GM19468 (cell line): ENCODE measurements at regions not wholly inside any gene's neighbourhood (a gene's known extent, or its start where the extent isn't known, plus 50 kb on each side); places are given as distances from the start of the nearest gene placed in this dataset.

Source experiments
- ATAC-seq: cut with Tn5 transposase; IDR thresholded peaks from one replicate; pipeline ENCODE4 v1.9.1; 2021; ENCODE audit warnings: mild to moderate bottlenecking, moderate library complexity, moderate number of reproducible peaks; ENCODE audit not compliant: unreplicated experiment; ENCODE audit errors: extremely low read depth

DNA sequence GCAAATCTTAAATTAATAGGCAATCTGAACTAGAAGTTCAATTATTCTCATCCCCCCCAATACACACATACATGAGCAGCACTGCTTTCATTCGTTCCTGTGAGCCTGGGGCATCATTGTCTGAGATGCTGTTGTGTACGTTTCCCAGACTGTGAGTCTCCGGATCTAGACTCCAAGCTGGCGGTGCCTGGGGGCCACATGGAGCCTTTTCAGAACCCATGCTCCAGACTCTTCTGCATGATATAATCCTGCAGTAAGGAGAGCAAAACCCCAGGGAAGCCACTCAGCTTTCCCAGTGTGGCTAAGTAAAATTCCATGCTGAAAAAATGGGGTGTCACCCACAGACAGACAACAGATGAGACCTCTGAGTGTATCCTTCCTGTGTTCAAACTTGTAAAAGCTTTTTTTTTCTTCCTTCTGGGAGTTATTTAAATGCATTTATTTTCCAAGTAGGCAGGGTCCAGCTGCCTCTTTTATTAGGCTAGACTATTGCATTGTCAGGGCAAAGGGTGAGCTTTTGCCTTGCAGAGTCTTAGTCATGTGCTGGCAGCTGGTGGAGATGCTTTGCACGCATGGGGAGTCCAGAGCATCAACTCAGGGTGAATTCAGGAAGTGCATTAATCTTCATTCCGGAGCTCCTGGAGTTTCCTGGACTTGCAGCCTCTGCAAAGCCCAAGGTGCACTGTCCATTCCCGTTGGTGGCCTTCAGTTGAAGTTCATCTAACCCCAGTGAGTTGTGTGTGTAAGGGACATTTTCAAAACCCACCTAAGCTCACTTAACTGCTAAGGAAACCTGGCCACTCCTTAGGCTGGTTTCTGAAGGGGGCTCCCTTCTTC, 185.7 kb upstream of the ADO start:
- ATAC-seq, result no peak

DNA sequence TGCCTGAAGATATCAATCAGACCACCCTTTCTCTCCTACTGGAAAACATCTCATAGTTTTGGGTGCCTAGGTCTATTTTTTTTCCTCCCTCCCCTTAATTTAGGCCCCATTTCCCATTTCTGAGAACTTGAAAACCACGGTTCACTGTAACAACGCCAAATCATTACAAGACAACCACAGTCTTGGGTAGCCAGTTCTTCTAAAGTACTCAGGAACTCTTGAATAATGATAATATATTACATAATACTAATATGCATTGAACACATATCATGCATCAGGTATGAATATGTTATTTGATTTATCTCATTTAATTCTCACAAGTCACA, 185.1 kb upstream of the ADO start:
- no peak for ATAC-seq

DNA sequence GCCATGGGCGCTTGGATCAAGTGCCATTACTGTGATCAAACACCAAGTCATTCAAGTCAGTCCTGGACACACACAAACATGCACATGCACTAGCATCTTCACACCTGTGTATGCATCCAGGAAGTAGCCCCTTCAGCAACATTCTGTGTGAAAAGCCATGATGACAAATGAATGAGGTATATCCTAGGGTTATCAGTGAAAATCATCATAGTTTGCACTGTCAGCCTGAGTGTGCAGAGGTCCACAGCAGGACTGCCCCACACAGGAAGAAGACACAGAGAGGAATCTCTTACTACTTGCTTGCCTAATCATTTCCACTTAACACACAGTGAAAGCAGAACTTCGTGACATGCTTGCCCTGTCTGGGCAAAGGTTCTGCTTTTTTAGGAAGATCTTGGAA, 184.0 kb upstream of the ADO start:
- no peak for ATAC-seq

DNA sequence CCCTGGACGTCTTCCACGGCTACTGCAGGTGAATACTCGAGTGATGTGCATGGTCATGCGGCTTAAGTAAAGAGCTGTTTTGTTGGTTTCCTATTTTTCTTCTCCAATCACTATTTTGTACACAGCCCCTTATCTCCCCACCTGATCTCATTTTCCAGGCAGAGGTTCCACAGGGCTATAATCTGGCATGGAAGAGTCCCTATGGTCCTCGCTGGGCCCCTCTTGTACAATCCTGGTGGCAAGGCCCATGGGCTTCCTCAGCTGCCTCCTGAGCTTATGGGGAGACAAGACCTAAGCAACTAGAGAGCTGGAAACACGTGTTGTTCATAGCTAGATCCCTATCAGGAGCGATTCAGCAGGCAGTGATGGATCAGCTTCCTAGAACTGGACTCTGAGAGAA, 181.3 kb upstream of the ADO start:
- no peak for ATAC-seq

DNA sequence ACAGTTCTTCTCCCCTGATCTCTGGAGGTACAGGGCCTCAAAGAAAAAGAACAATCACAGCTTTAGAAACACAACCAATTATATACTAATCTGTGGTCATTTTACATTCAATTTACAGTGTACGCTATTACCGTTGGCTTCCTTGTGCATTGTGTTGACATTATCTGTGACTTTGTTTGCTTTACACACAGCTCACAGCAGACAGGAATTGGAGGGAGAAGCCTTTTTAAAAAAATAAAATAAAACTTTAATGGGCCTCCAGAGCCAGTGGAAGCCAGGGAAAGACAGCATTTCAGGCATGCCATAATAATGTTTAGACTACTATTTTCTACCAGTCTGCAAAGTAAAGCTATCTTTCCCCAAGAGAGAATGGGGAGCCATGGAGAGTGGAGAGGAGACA, 179.0 kb upstream of the ADO start:
- no peak for ATAC-seq

DNA sequence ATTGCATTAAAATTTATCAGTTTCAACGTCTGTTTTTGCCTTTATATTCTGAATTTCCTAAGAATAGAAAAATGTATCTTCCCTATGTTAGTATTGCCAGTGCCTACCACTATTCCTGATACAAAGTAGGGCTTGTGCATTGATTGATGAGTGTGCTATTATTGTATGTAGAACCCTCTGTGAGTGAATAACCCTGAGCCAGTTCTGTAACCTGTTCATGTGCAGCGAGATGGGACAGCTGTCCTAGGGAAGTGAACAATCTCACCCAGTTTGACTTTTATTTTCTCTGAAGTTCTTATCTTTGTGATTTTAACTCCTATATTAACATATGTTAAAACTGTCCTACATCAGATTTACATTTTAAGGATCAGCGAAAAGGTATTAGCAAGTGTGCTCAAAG, 178.4 kb upstream of the ADO start:
- no peak for ATAC-seq

DNA sequence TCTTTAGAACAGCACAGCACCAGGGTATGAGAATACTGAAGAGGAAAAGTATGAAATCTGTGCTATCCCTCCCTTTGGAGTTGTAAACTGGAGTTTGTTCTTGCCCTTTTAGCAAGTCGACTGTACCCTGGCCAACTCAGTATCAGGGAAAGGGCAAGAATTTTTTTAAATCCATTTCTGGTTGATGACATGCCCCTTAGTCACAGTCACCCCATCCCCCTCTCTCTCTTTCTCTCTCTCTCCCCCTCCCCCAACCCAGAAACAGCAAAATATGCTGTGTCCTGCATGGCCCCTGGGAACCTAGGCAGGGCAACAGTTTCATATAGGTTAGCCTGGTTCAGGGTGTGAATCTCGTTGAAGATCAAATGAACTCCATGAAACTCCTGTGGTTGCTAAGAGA, 177.7 kb upstream of the ADO start:
- ATAC-seq, result no peak

DNA sequence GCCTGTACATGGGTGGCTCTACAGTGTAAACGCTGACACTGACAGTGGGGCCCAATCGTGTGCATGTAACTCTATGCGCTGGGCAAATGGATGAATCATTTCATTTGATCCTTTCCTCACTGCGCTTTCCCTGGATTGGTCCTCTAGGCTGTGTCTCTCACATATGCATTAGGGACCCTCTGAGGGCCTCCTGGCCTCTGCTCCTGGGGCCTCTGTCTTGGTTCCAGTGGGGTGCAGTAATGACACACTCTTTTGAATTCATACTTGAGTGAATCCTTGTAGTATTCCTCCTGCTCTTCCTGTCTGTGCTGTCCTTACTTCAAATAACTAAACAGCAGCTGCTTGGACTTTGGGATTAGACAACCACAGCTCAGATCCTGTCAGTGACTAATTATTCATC, 176.5 kb upstream of the ADO start:
- no peak for ATAC-seq

DNA sequence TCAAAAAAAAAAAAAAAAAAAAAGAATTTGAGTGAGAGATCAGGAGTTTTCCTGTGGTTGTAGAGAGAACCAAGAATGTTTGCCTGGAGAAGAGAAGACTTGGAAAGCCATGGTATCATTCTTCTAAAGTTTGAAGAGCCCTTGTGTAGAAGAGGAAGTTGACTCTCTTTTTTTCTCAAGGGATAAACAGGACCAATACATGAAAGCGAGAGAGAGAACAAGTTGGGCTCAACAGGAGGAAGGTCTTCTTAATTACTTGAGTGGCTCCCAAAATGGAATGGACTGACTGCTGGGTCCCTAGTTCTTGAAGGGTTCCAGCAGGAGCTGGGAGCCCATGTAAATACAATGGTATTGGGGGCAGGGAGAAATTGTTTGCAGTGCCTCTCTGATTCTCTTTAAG, 173.3 kb upstream of the ADO start:
- ATAC-seq, result no peak

DNA sequence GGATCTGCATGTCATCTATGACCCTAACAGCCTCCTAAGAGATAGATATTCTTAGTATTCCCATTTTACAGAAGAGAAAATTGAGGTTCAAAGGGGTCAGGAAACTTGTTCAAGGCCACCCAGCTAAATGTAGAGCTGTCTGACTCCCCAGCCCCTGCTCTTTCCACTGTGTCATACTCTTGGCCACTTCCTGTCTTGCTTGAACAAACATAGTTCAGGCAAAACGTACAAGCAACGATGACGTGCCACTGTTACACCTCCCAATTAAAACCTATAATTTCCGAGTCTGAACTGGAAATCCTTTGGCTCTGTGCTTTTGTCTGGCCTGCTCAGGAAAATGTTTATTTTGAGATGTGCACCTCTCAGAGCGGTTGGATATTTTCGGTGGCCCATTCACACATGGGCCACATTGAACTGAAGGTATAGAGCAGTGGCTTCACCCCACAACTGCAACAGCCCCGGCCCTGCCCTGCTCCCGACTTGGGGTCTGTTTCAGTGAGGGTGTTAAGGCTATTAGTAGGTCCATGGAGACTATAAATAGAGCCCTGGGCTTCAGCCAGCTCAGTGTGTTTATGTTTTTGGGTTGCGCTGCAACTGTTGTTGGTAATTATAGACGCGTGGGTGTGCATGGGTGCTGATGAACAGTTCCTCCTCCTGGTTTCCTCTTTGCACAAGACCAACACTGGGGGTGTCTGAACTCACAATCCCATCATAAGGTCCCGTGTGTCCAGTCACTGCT, 172.3 kb upstream of the ADO start:
- ATAC-seq, result peak; percentile 56

DNA sequence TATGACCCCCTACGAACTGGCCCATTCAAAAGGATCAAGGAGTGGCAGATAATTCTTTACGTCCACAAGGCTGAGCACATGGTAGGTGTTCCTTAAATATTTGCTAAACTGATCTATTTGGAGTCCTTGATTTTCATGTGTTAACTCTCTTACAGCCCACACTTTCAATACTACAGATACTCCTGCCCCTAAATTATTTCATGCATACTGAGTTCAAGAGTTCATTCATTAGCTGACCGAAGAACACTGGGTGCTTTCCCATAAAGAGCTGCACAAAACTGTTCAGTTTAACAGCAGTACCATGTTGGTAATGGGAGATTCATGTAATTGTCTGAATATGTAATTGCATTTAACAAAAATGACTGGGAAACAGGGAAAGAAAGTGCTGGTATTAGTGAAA, 170.5 kb upstream of the ADO start:
- no peak for ATAC-seq

DNA sequence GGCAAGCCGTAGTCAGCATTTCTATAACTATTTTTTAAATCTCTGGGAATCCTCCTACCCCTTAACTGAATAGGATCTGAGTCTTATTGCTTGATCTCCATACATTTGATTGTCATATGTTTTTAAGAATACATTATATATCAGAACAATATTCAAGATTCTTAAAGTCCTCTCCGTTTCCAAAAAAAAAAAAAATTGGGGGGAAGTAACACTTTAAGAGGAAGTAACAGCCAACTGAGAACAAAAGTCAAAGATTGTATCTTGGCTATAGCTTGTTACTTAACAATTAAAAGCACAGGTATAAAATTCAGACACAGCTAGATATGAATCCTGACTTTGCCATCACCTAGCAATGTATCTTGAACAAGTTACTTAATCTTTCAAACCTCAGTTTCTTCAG, 169.9 kb upstream of the ADO start:
- ATAC-seq, result no peak

DNA sequence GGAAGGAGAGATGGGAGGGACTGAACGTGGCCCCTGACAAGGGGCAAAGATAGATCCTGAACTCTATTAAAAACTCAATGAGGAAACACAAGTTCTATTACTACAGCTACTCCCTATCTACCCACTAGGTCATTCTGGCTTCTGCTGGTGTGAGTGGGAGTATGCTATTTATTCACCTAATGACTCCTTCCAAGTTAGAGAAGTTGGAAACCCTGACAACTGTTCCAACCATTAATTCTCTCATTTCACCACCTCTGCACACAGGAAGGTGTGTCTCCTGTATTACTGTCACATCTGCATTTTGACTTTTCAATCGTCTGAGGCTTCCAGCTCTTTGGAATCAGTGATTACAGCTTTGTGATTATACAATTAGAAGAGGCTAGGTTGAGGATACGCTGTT, 169.4 kb upstream of the ADO start:
- ATAC-seq, result no peak

DNA sequence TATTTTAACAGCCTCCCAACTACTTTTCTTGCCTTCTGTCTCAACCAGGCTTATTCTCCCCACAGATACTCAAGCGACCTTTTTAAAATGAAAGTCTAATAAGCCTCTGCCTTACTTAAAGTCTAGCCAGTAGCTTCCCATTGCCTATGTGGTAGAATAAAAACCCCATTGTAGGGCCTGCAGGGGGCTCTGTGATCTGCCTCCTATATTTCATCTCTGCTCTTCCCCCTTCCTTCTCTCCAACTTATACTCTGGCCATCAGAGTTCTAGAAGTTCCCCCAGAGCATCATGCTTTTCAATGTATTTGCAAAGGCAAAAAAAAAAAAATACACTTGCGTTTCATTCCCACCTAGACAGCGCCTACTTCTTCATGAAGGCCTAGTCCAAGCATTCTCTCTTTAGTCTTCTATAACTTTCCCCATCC, 167.7 kb upstream of the ADO start:
- ATAC-seq, result no peak

DNA sequence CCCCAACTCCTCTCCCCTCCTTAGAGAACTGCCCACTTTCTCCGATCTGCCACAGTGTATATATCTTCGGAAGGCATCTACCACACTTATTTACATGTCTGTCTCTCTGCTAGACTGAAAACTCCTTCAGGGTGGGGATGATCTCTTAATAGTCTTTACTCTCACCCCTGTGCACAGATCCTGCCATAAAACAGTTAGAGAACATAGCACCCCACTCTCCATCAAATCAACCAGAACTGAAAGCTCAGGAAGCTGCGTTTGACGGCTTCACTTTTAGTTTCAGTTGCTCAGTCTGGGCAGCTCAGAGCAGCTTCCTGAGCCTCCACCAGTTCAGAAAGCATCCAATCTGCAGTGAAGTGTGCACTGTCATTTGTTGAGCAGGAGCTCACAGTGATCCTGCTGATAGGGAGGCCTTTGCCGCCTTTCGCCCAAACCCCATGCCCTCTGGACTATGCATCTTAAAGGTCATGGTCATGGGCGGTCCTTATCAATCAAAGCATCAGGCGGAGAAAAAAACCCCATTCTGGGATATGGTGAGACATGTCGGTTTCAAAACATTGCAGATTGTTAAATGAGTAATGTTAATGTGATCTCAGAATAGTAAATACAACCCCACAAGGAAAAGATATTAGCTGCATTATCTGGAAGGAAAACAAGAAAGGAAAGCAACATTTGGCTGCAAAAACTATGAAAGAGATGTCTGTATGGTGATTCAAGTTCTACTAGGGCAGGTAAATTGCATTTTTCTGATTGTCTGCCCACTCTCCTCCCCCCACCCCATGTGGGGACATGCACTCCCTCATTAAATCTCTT, 167.1 kb upstream of the ADO start:
- peak; percentile 40 for ATAC-seq

DNA sequence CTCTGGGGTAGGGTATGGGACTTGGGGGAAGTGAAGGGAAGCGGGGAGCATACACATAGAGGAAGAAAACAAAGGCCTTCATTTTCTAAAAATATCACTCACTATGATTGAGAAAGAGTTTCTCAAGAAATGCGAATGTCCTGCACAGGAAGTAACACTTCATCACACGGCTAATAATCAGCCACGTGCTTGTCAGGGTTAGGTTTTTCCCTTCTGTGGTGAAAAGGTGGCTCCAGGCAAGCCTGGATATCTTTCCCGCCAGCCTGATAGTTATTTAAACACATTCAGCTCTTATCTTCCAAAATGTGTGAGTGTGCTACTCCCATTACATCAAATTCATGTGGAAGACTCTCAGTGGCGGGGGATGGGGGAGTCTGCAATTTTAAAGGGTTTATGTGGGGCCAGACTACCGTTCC, 166.4 kb upstream of the ADO start:
- peak; percentile 37 for ATAC-seq

DNA sequence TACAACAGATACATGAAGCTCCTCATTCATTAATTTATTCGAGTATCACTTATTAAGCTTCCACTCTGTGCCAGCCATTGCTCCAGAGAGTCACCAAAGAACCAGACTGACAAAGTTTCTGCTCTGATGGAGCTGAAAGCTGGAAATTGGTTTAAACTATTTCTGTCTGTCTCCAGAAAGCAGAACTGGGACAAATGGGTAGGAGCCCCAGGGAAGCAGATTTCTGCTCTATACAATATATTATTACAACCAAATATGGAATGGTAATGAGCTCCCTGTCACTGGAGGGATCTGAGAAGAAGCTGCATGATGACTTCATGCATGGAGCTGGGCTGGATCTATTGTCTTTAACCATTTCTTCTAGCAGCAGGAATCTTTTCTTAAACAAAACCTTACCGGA, 165.4 kb upstream of the ADO start:
- ATAC-seq, result no peak

DNA sequence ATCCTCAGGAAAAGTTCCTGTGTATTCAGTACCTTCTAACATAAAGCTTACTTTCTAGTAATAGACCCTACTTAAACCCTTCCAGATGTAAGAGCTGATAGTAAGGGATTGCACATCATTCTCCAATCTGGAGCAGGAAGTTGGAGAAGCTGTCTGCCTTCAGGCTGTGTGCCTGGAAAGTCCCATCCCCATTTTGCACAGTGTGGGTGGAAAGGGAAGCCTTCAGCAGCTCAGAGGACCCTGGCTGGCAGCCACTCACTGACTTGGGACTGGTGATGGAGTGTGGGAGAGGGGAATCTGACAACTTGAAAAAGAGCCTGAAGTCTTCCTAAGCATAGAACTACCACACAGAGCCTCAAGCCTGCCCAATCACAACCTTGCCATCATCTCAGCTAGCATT, 164.1 kb upstream of the ADO start:
- ATAC-seq, result no peak

DNA sequence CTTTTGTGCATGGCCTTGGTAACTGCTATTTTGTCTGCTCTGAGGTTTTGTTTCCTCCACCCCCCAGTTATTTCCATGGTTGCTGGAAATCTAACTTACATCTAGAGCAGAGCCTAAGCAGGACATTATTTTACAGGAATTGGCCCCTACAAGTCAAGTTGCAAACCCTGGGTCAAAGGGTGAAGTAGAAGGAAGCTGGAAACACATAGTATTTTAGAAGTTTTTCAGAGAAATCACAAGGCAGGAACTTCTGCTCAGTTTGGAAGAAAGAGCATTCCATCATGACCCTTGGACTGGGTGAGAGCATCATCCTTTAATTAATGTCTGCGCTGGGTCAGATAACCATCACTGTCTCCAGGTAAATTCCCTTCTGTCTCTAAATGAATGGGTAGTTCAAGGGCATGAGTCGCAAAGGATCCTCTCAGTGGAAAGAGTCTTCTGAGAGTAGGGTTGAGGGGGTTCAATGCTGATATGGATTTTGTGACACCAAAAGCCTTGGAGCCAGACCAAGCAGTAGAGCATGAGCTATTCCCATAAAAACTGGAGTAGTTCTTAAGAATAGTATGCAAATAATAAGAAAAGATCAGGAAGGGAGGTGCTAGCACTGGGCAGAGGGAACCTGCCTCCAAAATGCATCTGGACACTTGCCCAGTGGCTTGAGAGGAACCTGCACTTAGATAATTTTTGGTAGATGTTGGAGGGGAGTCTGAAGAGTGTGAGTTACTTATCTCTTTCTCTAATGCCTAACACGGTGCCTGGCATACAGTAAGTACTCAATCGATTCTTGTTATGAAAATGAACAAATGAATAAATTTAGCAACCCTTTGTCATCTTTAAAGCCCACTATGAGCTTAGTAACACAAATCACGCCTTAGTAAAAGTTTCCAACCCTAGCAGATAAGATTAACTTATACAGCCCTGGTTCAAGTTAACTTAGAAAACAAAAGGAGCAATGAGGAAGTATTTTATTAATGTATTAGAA, 160.6 kb upstream of the ADO start:
- no peak for ATAC-seq
